Hematopoietic multipotent progenitor cell treated with erythropoietin and hydrocortisone succinate and interleukin-3 and kit ligand, for 6 days (in vitro differentiated cells): ENCODE measurements at regions not wholly inside any gene's neighbourhood (a gene's known extent, or its start where the extent isn't known, plus 50 kb on each side); places are given as distances from the start of the nearest gene placed in this dataset.
"Not testable (repeated sequence)": the region's sequence is repeated elsewhere in the genome, so short reads cannot be mapped to it uniquely, and the experiment has no call there.

ENCODE experiments used
- DNase-seq: peaks from one replicate; pipeline ENCODE4 v3.0.0-alpha.2; 2015

DNA sequence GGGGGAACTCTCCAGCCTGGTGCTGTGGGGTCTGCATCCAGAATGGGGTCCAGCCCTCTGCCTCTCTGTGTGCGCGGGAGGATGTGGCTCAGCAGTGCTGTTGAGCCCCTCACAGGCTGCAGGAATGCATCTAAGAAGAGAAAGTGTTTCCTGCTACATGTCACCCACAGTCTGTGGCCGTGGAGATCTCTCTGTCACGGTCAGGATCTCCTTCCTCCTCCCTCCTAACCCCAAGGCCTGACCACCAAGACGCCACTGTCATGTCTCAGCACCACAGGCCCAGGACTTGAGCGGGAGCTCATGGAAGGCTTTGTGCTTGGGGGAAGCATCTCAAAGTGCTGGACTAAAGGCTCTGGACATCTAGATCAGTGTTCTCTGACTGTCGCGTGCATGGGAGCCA lies 90.1 kb downstream of the SREK1 start:
- no peak for DNase-seq

DNA sequence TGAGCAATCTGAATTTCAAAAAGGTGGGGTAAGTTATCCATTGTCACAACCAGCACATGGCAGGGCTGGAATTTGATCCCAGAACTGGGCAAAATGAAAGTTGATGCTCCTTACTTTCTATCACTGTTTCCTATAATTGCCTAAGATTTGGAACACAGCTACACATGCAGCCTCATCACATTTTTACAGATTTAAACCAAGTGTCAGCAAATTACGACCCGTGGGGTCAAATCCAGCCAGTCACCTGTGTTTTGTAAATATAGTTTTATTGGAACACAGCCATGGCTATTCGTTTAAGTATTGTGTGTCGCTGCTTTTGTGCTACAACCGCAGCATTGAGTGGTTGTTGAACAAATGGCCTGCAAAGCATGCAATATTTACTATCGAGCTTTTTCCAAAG lies 94.3 kb downstream of the SREK1 start:
- no peak for DNase-seq

GRCh38 chr5:66239034-66239433 lies 94.9 kb downstream of the SREK1 start:
- DNase-seq, result peak; percentile 20

- no peak for DNase-seq
These were observed 97.2 kb downstream of the SREK1 start for GRCh38 chr5:66241136-66241825.

GRCh38 chr5:66242050-66242715 lies 98.1 kb downstream of the SREK1 start:
- no peak for DNase-seq

GRCh38 chr5:66246608-66247007 lies 102.5 kb downstream of the SREK1 start:
- no peak for DNase-seq

DNA sequence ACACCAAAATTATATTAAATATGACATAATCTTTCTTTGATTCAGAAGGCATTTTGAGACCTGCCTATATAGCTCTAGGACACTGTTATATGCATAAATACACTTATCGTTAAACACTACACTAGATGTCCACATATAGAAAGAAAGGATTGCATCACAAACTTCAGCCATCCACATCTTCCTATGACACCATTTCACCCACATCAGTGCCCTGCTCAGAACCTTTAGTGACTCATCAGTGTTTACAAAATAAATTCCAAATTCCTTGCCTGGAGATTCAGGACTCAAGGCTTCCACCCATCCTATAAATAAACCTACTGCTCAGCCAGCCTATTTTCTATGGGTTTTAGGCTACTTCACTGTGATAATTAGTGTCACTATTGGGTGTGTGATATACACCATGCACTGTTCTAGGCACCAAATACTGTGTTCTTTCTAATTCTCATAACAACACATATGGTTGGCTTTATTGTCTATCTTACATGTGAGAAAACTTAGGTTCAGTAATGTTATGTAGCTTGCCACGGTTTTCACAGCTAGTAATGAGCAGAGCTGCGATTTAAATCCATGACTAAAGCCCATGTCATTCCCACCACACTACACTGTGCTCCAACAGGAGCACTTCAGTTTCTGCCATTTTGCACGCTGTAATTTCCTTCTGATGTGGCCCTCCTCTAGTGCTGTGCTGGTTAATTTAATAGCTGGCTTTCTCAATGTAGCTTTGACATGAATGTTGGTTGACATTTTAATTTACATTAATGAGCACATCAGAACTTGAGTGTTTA lies 103.3 kb downstream of the SREK1 start:
- DNase-seq, result no peak

GRCh38 chr5:66248874-66249273 lies 104.8 kb downstream of the SREK1 start:
- no peak for DNase-seq

- DNase-seq, result no peak
These were observed 105.8 kb downstream of the SREK1 start for GRCh38 chr5:66249920-66250319.

DNA sequence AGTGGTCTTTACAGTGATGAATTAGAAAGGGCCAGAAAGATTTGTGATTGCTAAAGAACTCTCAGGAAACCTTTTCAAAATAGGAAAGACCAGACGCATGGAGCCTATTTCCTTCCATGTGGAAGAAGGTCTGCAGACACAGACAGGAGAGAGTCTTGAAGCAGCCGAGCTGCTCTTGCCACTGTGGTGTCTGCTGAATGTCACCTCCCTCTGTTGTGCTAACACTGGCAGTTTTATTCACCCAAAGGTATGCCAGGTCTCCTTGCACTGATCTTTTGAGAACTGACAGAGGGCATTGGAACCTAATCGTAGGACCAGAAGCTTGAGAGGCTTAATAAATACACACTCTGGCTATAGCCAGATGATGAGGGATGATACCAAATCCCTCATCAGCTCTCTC lies 108.7 kb downstream of the SREK1 start:
- no peak for DNase-seq

DNA sequence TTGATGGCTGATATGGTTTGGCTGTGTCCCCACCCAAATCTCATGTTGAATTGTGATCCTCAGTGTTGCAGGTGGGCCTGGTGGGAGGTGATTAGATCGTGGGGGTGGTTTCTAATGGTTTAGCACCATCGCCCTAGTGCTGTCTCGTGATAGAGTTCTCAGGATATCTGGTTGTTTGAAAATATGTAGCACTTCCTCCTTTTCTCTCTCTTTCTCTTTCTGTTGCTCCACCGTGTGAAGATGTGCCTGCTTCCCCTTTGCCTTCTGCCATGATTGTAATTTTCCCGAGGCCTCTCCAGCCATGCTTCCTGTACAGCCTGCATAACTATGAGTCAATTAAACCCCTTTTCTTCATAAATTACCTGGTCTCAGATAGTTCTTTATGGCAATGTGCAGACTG lies 111.6 kb downstream of the SREK1 start:
- no peak for DNase-seq

GRCh38 chr5:66273121-66273520 lies 129.0 kb downstream of the SREK1 start:
- DNase-seq, result no peak

DNA sequence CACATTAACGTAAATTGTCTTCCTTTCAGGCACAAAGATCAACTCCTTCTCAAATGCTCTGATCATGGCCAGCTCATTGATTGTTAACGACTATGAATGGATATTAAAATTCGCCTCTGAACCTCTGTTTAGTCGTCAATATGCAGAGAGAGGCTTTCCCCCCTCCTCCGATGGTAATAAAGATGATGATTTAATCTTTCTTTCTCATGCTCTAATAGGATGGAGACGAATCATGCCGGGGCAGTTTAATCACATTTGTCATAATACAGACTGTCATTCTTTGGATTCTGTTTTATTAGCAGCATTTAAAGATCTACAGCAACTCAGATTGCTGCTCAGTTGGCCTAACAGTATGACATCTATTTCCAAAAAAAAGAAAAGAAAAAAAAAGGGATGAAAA lies 132.9 kb downstream of the SREK1 start:
- no peak for DNase-seq

DNA sequence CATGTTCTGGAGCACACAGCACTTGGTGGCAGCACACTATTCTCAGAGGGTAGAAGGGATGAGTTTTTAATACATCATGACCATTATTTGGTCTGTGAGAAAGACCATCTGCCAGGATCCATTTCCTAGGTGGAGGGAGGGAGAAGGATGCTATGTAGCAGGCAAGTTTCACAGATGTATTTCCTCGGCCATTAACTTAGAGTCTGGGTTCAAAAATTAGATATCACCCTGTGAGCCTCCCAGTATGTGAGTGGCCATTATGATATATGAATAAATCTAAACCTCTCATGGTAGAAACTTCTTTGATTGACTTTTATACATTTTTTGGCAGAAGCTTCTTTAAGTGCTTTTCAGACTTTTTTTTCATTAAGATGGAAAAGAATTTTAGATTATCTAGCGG lies 133.9 kb downstream of the SREK1 start:
- DNase-seq, result no peak

DNA sequence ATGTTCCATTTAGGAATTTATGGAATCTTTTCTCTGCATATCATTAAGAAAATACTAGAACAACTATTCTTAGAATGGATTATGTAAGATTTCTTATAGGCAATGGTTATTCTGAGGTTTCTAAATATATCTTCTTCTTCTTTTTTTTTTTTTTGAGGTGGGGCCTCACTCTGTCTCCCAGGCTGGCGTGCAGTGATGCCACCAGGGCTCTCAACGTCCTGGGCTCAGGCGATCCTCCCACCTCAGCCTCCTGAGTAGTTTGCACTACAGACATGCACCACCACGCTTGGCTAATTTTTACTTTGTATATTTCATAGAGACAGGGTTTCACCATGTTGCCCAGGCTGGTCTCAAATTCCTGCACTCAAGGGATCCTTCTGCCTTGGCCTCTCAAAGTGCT lies 137.2 kb downstream of the SREK1 start:
- DNase-seq, result no peak

GRCh38 chr5:66284588-66285342 lies 140.7 kb downstream of the SREK1 start:
- DNase-seq, result no peak

DNA sequence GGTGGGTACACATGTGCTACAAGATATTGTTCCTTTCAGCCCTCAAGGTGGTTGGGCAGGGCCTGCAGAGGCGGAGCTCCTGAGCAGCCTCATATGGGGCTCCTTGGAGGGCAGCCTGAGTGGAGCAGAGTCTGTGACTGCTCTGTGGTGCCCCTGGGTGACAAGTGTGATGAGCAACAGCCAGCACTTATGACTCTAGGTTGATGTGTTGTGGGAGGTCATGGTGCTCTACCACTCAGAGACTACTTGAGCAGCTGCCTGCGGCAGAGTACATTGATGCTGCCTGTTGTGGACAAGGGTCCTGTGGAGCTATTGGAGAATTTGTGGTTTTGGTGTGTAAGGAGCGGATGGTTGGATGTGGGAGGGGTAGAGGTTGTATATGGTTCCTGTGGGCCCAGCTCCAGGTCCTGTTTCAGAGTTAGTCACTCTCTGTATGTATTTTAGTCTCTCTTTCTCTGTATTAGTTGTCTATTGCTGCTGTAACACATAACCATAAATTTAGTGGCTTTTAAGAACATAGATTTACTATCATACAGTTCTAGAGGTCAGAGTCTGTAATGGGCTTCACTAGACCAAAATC lies 141.3 kb downstream of the SREK1 start:
- DNase-seq, result no peak

- no peak for DNase-seq
These were observed 147.7 kb downstream of the SREK1 start for GRCh38 chr5:66291771-66292170.

DNA sequence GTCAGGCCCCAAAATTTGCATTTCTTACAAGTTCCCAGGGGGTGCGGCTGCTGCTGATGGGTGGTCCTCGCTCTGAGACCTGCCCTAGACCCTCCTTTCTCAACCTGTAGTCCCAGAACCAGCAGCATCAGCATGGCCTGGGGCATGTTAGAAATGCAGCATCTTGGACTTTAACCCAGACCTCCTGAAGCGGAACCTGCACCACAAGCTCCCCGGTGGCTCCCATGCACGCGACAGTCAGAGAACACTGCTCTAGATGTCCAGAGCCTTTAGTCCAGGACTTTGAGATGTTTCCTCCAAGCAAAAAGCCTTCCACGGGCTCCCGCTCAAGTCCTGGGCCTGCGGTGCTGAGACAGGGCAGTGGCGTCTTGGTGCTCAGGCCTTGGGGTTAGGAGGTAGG lies 149.8 kb downstream of the SREK1 start:
- DNase-seq, result not testable (repeated sequence)

- DNase-seq, result no peak
These were observed 155.4 kb downstream of the SREK1 start for GRCh38 chr5:66299463-66299862.

DNA sequence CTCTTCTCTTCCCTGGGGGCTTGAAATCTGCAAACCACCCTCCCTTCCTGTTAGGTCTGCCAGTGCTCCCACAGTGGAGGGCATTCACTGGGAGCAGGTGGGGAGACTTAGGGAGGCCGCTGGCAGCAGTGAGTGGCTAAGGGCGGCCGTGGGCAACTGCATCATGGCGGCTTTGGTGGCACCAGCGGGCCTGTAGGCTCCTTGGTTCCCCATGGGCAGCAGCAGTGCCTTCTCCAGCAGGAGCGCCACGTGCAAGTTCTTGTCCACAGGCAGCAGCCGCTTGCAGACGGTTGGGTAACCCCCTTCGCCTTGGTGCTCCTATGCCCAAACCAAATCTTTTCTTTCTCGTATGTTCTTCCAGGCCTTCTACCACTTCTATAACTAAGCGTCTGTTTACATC lies 158.2 kb downstream of the SREK1 start:
- DNase-seq, result no peak

GRCh38 chr5:66306105-66306843 lies 162.2 kb downstream of the SREK1 start:
- peak; percentile 88 for DNase-seq
